IPS DF 6.9 (cell line): ENCODE measurements at regions not wholly inside any gene's neighbourhood (a gene's known extent, or its start where the extent isn't known, plus 50 kb on each side); places are given as distances from the start of the nearest gene placed in this dataset.

ENCODE experiments used
- DNase-seq: peaks from one replicate; pipeline ENCODE4 v3.0.0-alpha.2; 2013; ENCODE audit warnings: low read depth, low spot score
- H3K27ac ChIP-seq: one replicate; pipeline ENCODE4 v1.5.1; 2013; ENCODE audit warnings: low read length, control low read depth
- H3K27me3 ChIP-seq: 2 replicates; pipeline ENCODE4 v1.6.1; 2013; ENCODE audit warnings: mild to moderate bottlenecking, low read length; ENCODE audit not compliant: control insufficient read depth, insufficient read depth
- H3K36me3 ChIP-seq: 2 replicates; pipeline ENCODE4 v1.6.1; 2013; ENCODE audit warnings: low read length; ENCODE audit not compliant: control insufficient read depth, insufficient read depth
- H3K4me1 ChIP-seq: 2 replicates; pipeline ENCODE4 v1.6.1; 2013; ENCODE audit warnings: low read length; ENCODE audit not compliant: control insufficient read depth, insufficient read depth
- H3K4me3 ChIP-seq: 2 replicates; pipeline ENCODE4 v1.5.1; 2013; ENCODE audit warnings: mild to moderate bottlenecking, low read length
- H3K9me3 ChIP-seq: 2 replicates; pipeline ENCODE4 v1.6.1; 2013; ENCODE audit warnings: low read length, inconsistent platforms; ENCODE audit not compliant: control insufficient read depth, insufficient read depth
- WGBS: extraction: QIAGEN DNeasy Blood & Tissue Kit; methylation state at CpG from one replicate; pipeline ENCODE4 v1.1.7; 2013; ENCODE audit warnings: mixed read lengths, missing lambda C conversion rate; ENCODE audit not compliant: insufficient read length, insufficient coverage; 5-methylcytosine and 5-hydroxymethylcytosine counted together

DNA sequence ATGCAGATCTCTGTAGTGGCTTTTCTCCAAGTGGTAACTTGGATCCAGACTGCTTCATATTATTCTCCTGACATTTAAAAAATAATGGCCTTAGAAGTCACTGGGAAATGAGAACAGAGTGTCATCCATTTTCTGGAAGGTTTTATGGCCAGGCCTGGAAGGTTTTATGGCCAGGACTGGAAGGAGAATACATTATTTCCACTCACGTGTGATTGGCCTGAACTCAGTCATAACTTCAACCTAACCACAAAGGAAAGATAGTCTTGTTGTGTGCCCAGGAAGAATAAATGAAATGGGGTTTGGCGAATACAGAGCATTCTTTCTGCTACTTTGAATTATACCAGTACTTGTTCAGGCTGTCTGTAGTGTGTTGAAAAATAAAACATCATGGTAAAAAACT, 360.9 kb downstream of the GPAM start:
- WGBS: no CpG with 5 or more reads among the region's 2 CpGs
- DNase-seq: no peak
- Histone ChIP-seq H3K4me3 (no peak overlapping the region), H3K9me3 (no peaks in the 10 kb centered on the region), H3K27me3 (no peaks in the 10 kb centered on the region), H3K36me3 (no peaks in the 10 kb centered on the region), H3K27ac (no peak overlapping the region), H3K4me1 (no peaks in the 10 kb centered on the region)

- Histone ChIP-seq H3K27ac (no peak overlapping the region), H3K27me3 (no peaks in the 10 kb centered on the region), H3K4me1 (no peaks in the 10 kb centered on the region), H3K4me3 (no peak overlapping the region), H3K9me3 (no peaks in the 10 kb centered on the region), H3K36me3 (no peaks in the 10 kb centered on the region)
- WGBS: no CpG with 5 or more reads among the region's 5 CpGs
- DNase-seq: no peak
Measured at GRCh38 chr10:111824128-111824527, 359.4 kb downstream of the GPAM start.

DNA sequence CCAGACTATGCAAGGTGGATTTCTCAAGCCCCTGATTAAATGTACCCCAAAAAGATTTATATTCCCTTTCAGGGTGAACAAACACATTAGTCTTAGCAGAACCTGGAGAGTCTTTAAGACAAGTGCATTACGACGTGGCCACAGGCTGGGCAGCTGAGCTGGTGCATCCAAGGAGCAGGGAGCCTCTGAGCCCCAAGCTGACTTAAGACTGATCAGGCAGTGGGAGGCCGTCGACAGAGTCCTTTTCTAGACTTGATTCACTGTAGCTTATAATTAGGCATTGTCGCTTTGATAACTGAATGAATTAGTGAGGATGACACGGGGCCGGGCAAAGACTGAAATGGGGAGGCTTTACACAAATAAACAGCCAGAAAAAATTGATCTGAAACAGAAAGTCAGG, 353.2 kb downstream of the GPAM start:
- WGBS: no CpG with 5 or more reads among the region's 7 CpGs
- H3K27ac ChIP-seq: no peak overlapping the region
- H3K36me3 ChIP-seq: no peaks in the 10 kb centered on the region
- no peaks in the 10 kb centered on the region for H3K9me3 ChIP-seq
- H3K4me3 ChIP-seq: no peak overlapping the region
- H3K27me3 ChIP-seq: no peaks in the 10 kb centered on the region
- DNase-seq: no peak
- H3K4me1 ChIP-seq: no peaks in the 10 kb centered on the region

- Histone ChIP-seq H3K4me1 (no peaks in the 10 kb centered on the region), H3K27me3 (no peaks in the 10 kb centered on the region), H3K27ac (no peak overlapping the region), H3K9me3 (no peaks in the 10 kb centered on the region), H3K36me3 (no peaks in the 10 kb centered on the region), H3K4me3 (no peak overlapping the region)
- WGBS: no CpG with 5 or more reads among the region's 6 CpGs
- DNase-seq: no peak
Measured at GRCh38 chr10:111831058-111831457, 352.5 kb downstream of the GPAM start.

DNA sequence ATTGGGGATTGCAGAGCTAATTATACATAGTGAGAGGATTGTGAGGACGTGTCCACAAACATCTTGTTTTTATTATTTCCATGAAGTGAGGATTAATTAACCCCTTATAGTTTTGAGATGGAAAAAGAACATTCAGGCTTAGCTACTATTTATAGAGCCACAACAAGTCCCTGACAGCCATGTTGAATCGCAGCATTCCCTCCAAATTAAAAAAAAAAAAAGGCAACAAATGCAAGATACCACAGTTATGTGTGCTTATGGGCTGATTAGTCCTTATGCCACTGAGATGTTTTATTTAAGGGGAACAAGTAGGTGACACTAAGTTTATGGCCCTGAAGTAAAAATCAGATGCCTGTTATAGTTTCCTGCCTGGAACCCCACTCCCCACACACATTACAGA, 350.3 kb downstream of the GPAM start:
- H3K27ac ChIP-seq: no peak overlapping the region
- no peaks in the 10 kb centered on the region for H3K9me3 ChIP-seq
- DNase-seq: no peak
- WGBS: no CpG with 5 or more reads among the region's 2 CpGs
- H3K4me1 ChIP-seq: peaks cover 4% of the 10 kb centered on the region; the same call in 1 of the 2 replicates
- H3K27me3 ChIP-seq: no peaks in the 10 kb centered on the region
- H3K4me3 ChIP-seq: no peak overlapping the region
- no peaks in the 10 kb centered on the region for H3K36me3 ChIP-seq

- Histone ChIP-seq H3K27me3 (no peaks in the 10 kb centered on the region), H3K4me3 (no peak overlapping the region), H3K36me3 (no peaks in the 10 kb centered on the region), H3K9me3 (no peaks in the 10 kb centered on the region), H3K4me1 (peaks cover 4% of the 10 kb centered on the region; the same call in 1 of the 2 replicates), H3K27ac (no peak overlapping the region)
- DNase-seq: no peak
- WGBS: no CpG with 5 or more reads among the region's 8 CpGs
Measured at GRCh38 chr10:111835574-111835973, 348.0 kb downstream of the GPAM start.

GRCh38 chr10:111836064-111836463, 347.5 kb downstream of the GPAM start:
- DNase-seq: no peak
- Histone ChIP-seq H3K27me3 (no peaks in the 10 kb centered on the region), H3K9me3 (no peaks in the 10 kb centered on the region), H3K27ac (no peak overlapping the region), H3K4me1 (peaks cover 4% of the 10 kb centered on the region; the same call in 1 of the 2 replicates), H3K36me3 (no peaks in the 10 kb centered on the region), H3K4me3 (no peak overlapping the region)
- no CpG with 5 or more reads among the region's 1 CpG for WGBS

- Histone ChIP-seq H3K4me3 (no peak overlapping the region), H3K4me1 (peaks cover 4% of the 10 kb centered on the region; the same call in 1 of the 2 replicates), H3K36me3 (no peaks in the 10 kb centered on the region), H3K27ac (no peak overlapping the region), H3K9me3 (no peaks in the 10 kb centered on the region), H3K27me3 (no peaks in the 10 kb centered on the region)
- DNase-seq: no peak
- no CpG with 5 or more reads among the region's 2 CpGs for WGBS
Measured at GRCh38 chr10:111836571-111836970, 347.0 kb downstream of the GPAM start.

DNA sequence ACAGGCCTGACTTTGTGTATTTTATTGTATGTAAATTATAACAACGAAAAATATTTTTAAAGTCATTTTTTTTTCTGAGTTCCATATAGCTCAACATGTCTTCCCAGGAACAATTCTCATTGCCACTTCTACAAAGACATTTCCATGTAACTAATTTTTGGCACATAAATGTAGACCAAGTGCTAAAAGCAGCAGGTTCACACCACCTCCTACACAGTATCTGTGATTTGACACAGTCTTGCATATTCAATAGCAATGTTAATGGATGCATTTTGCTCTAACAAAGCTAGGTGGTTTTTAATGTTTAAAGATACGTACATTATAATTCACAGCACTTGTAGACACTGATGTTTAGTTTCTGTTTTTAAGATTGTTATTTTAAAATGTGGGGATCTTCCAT, 346.5 kb downstream of the GPAM start:
- Histone ChIP-seq H3K36me3 (no peaks in the 10 kb centered on the region), H3K4me1 (peaks cover 4% of the 10 kb centered on the region; the same call in 1 of the 2 replicates), H3K4me3 (no peak overlapping the region), H3K27ac (no peak overlapping the region), H3K27me3 (no peaks in the 10 kb centered on the region), H3K9me3 (no peaks in the 10 kb centered on the region)
- no CpG with 5 or more reads among the region's 2 CpGs for WGBS
- no peak for DNase-seq

DNA sequence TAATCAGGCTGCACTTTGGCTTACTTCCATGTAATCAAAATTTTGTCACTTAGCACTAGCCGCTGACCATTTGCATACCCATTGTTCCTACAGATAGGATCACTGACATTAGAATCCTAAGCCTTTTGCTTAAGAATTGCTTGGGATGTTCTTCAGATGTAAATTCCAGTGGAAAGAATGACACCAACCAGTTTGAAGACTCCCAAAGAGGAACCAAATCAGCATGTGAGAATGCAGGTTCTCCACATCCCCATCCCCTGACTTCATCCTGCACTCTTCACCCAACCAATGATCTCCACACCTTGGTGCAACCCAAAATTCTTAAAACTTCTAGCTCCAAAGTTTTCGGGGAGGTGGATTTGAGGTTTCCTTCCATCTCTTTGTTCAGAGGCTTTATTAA, 345.6 kb downstream of the GPAM start:
- Histone ChIP-seq H3K4me3 (no peak overlapping the region), H3K27me3 (no peaks in the 10 kb centered on the region), H3K36me3 (no peaks in the 10 kb centered on the region), H3K9me3 (no peaks in the 10 kb centered on the region), H3K27ac (no peak overlapping the region), H3K4me1 (peaks cover 4% of the 10 kb centered on the region; the same call in 1 of the 2 replicates)
- WGBS: no CpG with 5 or more reads among the region's 2 CpGs
- DNase-seq: no peak

DNA sequence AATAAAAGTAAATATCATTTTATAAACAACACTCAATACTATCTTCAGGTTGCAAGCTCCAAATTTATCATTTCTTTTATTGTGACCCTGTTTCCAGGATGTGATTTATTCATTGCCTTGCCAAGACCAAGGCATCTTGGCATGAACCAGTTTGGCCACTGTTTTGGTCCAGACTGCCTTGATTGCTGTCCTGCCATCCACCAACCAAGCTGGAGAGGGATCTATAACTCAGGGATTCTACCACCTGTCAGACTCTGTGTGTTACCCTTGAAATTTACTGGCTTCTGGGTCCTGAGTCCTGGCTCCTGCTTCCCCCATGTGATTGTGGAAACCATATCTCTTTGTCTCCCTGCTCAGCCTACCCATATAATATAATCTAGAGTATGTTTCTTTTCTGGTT, 343.0 kb downstream of the GPAM start:
- no peaks in the 10 kb centered on the region for H3K27me3 ChIP-seq
- peaks cover 4% of the 10 kb centered on the region; the same call in 1 of the 2 replicates for H3K4me1 ChIP-seq
- DNase-seq: no peak
- H3K9me3 ChIP-seq: no peaks in the 10 kb centered on the region
- H3K4me3 ChIP-seq: no peak overlapping the region
- H3K36me3 ChIP-seq: no peaks in the 10 kb centered on the region
- no peak overlapping the region for H3K27ac ChIP-seq
